ENCODE measurements at regions not wholly inside any gene's neighbourhood (a gene's known extent, or its start where the extent isn't known, plus 50 kb on each side); places are given as distances from the start of the nearest gene placed in this dataset.
"Not testable (repeated sequence)": the region's sequence is repeated elsewhere in the genome, so short reads cannot be mapped to it uniquely, and the experiment has no call there.

- H3K4me3 ChIP-seq (replicated peaks in 1 of 3), result no peak overlapping the region
- no peak overlapping the region for H3K27ac ChIP-seq
- H3K4me1 ChIP-seq, result peaks cover 0 to 3% of the 10 kb centered on the region in 2 donors
- no peaks in the 10 kb centered on the region for H3K27me3 ChIP-seq
- TF ChIP-seq CTCF (IDR thresholded peaks at IDR 0.05) (no peak), POLR2A (IDR thresholded peaks at IDR 0.05) (no peak)
- no peaks in the 10 kb centered on the region for H3K9me3 ChIP-seq
- no peaks in the 10 kb centered on the region for H3K36me3 ChIP-seq
- intact Hi-C loops (cut with DNase I), result no loop called here
- WGBS, 2 donors, result 83 to 85% methylated on average over 4 of the region's 4 CpGs
- no peak for DNase-seq
These were observed 279.3 kb upstream of the DIPK2B start for GRCh38 chrX:45479835-45480422.

GRCh38 chrX:45479196-45479834, 278.6 kb upstream of the DIPK2B start:
- intact Hi-C loops (cut with DNase I), result no loop called here
- Histone ChIP-seq H3K27ac (no peak overlapping the region), H3K4me1 (peaks cover 0 to 3% of the 10 kb centered on the region in 2 donors), H3K36me3 (no peaks in the 10 kb centered on the region), H3K27me3 (no peaks in the 10 kb centered on the region), H3K9me3 (no peaks in the 10 kb centered on the region), H3K4me3 (replicated peaks in 1 of 3) (no peak overlapping the region)
- TF ChIP-seq CTCF (IDR thresholded peaks at IDR 0.05), result no peak
- no peak for TF ChIP-seq POLR2A (IDR thresholded peaks at IDR 0.05)
- DNase-seq, result no peak
- WGBS, 2 donors, result 59 to 66% methylated on average over 4 of the region's 4 CpGs

GRCh38 chrX:45472968-45473367, 272.3 kb upstream of the DIPK2B start:
- TF ChIP-seq CTCF (IDR thresholded peaks at IDR 0.05), result no peak
- no peak for TF ChIP-seq POLR2A (IDR thresholded peaks at IDR 0.05)
- Histone ChIP-seq H3K9me3 (no peaks in the 10 kb centered on the region), H3K27me3 (no peaks in the 10 kb centered on the region), H3K4me3 (replicated peaks in 1 of 3) (no peak overlapping the region), H3K27ac (no peak overlapping the region), H3K4me1 (no peaks in the 10 kb centered on the region), H3K36me3 (no peaks in the 10 kb centered on the region)
- no peak for DNase-seq
- 77 to 90% methylated on average over 1 of the region's 1 CpG for WGBS, 2 donors
- intact Hi-C loops (cut with DNase I), result no loop called here

DNA sequence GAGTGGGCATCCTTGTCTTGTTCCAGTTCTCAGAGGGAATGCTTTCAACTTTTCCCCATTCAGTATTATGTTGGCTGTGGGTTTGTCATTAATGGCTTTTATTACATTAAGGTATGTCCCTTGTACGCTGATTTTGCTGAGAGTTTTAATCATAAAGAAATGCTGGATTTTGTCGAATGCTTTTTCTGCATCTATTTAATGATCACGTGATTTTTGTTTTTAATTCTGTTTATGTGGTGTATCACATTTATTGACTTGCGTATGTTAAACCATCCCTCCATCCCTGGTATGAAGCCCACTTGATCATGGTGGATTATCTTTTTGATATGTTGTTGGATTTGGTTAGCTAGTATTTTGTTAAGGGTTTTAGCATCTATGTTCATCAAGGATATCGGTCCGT, 266.9 kb upstream of the DIPK2B start:
- DNase-seq; H3K4me1 ChIP-seq; intact Hi-C loops (cut with DNase I); H3K4me3 ChIP-seq (replicated peaks in 1 of 3); H3K27me3 ChIP-seq; H3K9me3 ChIP-seq; H3K27ac ChIP-seq; H3K36me3 ChIP-seq: not testable (repeated sequence)
- 96% methylated on average over 6 of the region's 6 CpGs for WGBS, 2 donors

- WGBS, 2 donors, result 93 to 97% methylated on average over 5 of the region's 5 CpGs
- H3K36me3 ChIP-seq; DNase-seq; H3K9me3 ChIP-seq; H3K4me3 ChIP-seq (replicated peaks in 1 of 3); H3K27ac ChIP-seq; H3K27me3 ChIP-seq; intact Hi-C loops (cut with DNase I); H3K4me1 ChIP-seq: not testable (repeated sequence)
These were observed 255.1 kb upstream of the DIPK2B start for GRCh38 chrX:45455732-45456131.

DNA sequence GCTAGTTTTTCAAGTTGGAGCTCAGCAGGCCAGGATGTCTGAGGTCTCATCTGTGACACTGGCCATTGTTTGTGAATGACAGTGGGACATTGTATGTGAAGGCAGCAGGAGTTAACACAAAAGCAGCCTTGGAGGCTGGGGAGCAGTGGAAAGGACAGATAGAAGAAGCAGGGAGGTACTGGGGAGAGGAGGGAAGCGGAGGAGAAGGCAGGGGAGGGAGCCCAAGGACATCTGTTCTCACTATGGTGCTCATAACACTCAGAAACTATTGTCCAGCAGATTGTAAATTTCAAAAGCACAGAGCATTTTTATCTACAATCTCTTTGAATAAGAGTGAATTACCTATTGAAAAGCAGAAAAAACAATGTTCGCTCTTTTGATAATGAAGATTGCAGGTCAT, 253.6 kb upstream of the DIPK2B start:
- no peak overlapping the region for H3K4me3 ChIP-seq (replicated peaks in 1 of 3)
- no peak for DNase-seq
- H3K27ac ChIP-seq, result no peak overlapping the region
- no peaks in the 10 kb centered on the region for H3K4me1 ChIP-seq
- no peak for TF ChIP-seq CTCF (IDR thresholded peaks at IDR 0.05)
- TF ChIP-seq POLR2A (IDR thresholded peaks at IDR 0.05), result no peak
- 93 to 96% methylated on average over 2 of the region's 2 CpGs for WGBS, 2 donors
- no peaks in the 10 kb centered on the region for H3K36me3 ChIP-seq
- H3K27me3 ChIP-seq, result no peaks in the 10 kb centered on the region
- no peaks in the 10 kb centered on the region for H3K9me3 ChIP-seq
- intact Hi-C loops (cut with DNase I), result no loop called here

All from thyroid gland (tissue), 4 donors.